ENCODE measurements at regions not wholly inside any gene's neighbourhood (a gene's known extent, or its start where the extent isn't known, plus 50 kb on each side); places are given as distances from the start of the nearest gene placed in this dataset.

GRCh38 chr1:182170891-182171461 lies 109.5 kb upstream of the ZNF648 start:
- ATAC-seq (ENCODE audit: insufficient number of reproducible peaks, low FRiP score, low read depth) (no peak), DNase-seq (ENCODE audit: low spot score) (no peak)
- H3K27me3 ChIP-seq (replicated peaks; ENCODE audit: insufficient read depth): no peaks in the 10 kb centered on the region
- H3K27ac ChIP-seq: peak overlapping the region in 1 of 2 donors; percentile 15
- H3K4me3 ChIP-seq: no peak overlapping the region
- H3K4me1 ChIP-seq (ENCODE audit: control insufficient read depth in 1 of 2, low read depth in 2 of 2): peaks cover 7 to 34% of the 10 kb centered on the region in 2 donors
- H3K36me3 ChIP-seq: no peaks in the 10 kb centered on the region
- no peaks in the 10 kb centered on the region for H3K9me3 ChIP-seq
- TF ChIP-seq CTCF (IDR thresholded peaks at IDR 0.05): no peak

GRCh38 chr1:182169203-182169602 lies 107.7 kb upstream of the ZNF648 start:
- H3K27ac ChIP-seq: no peak overlapping the region
- no peak for ATAC-seq (ENCODE audit: insufficient number of reproducible peaks, low FRiP score, low read depth)
- no peak for DNase-seq (ENCODE audit: low spot score)

DNA sequence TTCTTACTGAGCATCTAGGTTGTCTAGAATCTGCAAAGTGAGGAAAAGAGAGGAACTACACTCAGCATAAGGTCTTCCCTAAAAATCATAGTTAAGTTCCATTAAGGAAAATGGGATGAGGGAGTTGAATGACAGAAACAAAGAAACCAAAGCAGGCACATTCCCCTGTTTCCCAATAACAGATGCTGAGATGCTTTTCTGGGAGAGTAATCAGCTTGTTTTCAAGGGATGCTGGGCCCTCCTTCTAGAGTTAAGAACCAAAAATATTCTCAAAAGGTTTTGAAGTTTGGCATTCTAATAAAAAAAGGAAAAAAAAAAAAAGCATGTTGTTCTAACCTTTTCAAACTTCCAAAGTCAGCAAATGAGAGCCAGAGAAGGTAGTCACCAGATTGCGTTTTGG lies 105.2 kb upstream of the ZNF648 start:
- Histone ChIP-seq H3K9me3 (no peaks in the 10 kb centered on the region), H3K27me3 (replicated peaks; ENCODE audit: insufficient read depth) (no peaks in the 10 kb centered on the region), H3K36me3 (no peaks in the 10 kb centered on the region), H3K27ac (no peak overlapping the region), H3K4me1 (ENCODE audit: control insufficient read depth in 1 of 2, low read depth in 2 of 2) (peaks cover 0 to 40% of the 10 kb centered on the region in 2 donors), H3K4me3 (no peak overlapping the region)
- DNase-seq (ENCODE audit: low spot score) (no peak), ATAC-seq (ENCODE audit: insufficient number of reproducible peaks, low FRiP score, low read depth) (no peak)
- TF ChIP-seq CTCF (IDR thresholded peaks at IDR 0.05): no peak

More at GRCh38 chr1:182169203-182169602, 107.7 kb upstream of the ZNF648 start:
- TF ChIP-seq CTCF (IDR thresholded peaks at IDR 0.05): no peak
- Histone ChIP-seq H3K9me3 (no peaks in the 10 kb centered on the region), H3K36me3 (no peaks in the 10 kb centered on the region), H3K27me3 (replicated peaks; ENCODE audit: insufficient read depth) (no peaks in the 10 kb centered on the region), H3K4me1 (ENCODE audit: control insufficient read depth in 1 of 2, low read depth in 2 of 2) (peaks cover 6 to 38% of the 10 kb centered on the region in 2 donors), H3K4me3 (no peak overlapping the region)

DNA sequence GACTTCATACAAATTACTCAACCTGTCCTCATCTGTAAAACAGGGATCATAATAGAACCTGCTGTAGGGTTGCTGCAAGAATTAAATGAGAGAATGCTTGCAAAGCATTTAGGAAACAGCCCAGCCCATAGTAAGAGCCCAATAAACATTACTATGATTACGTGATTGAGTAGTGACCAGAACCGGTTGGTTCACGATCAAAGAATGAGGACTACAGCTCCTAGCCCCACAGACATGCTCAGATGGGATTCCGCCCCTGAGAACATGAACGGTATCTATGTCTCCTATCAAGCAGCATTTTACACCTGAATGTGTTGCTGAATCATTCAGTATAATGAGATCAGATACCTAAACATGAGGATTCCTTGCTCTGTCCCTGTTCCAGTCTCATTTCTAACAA lies 104.8 kb upstream of the ZNF648 start:
- no peak for DNase-seq (ENCODE audit: low spot score)
- H3K27ac ChIP-seq: no peak overlapping the region
- no peak for TF ChIP-seq CTCF (IDR thresholded peaks at IDR 0.05)
- H3K27me3 ChIP-seq (replicated peaks; ENCODE audit: insufficient read depth): no peaks in the 10 kb centered on the region
- no peak for ATAC-seq (ENCODE audit: insufficient number of reproducible peaks, low FRiP score, low read depth)
- H3K4me1 ChIP-seq (ENCODE audit: control insufficient read depth in 1 of 2, low read depth in 2 of 2): peaks cover 0 to 40% of the 10 kb centered on the region in 2 donors
- no peak overlapping the region for H3K4me3 ChIP-seq
- no peaks in the 10 kb centered on the region for H3K36me3 ChIP-seq
- H3K9me3 ChIP-seq: no peaks in the 10 kb centered on the region

DNA sequence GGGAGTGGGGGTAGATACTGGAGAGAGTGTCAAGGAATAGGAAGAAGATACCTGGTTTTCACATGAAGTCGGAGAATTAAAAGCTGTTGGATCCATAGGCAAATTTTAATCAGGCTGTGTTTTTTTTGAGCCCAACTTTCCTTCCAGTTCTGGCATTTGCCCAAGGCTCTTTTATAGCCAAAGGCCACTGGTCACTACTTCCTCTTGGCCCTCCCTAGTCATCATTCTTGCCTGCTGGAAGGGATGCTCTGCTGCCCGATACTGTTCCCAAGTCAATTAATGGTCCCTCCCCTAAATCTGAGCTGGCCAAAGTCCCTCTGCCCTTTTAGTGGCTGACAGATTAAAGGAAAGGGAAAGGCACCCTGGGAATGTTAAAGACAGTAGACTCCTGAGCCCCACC lies 102.8 kb upstream of the ZNF648 start:
- H3K27ac ChIP-seq: no peak overlapping the region
- no peaks in the 10 kb centered on the region for H3K36me3 ChIP-seq
- H3K9me3 ChIP-seq: no peaks in the 10 kb centered on the region
- no peaks in the 10 kb centered on the region for H3K27me3 ChIP-seq (replicated peaks; ENCODE audit: insufficient read depth)
- DNase-seq (ENCODE audit: low spot score) (no peak), ATAC-seq (ENCODE audit: insufficient number of reproducible peaks, low FRiP score, low read depth) (no peak)
- no peak for TF ChIP-seq CTCF (IDR thresholded peaks at IDR 0.05)
- H3K4me3 ChIP-seq: no peak overlapping the region
- peaks cover 0 to 40% of the 10 kb centered on the region in 2 donors for H3K4me1 ChIP-seq (ENCODE audit: control insufficient read depth in 1 of 2, low read depth in 2 of 2)
